GM10266 (cell line): ENCODE measurements at regions not wholly inside any gene's neighbourhood (a gene's known extent, or its start where the extent isn't known, plus 50 kb on each side); places are given as distances from the start of the nearest gene placed in this dataset.

Experiments used
- DNase-seq: peaks from one replicate; pipeline ENCODE4 v3.0.0; 2012; ENCODE audit errors: extremely low spot score
- TF ChIP-seq, protein P1 (sequence below): IDR thresholded peaks from 2 replicates; pipeline ENCODE4 v1.5.1; 2012; ENCODE audit warnings: mild to moderate bottlenecking, low read depth; ENCODE audit not compliant: control insufficient read depth, insufficient read depth; ENCODE audit errors: missing control alignments

DNA sequence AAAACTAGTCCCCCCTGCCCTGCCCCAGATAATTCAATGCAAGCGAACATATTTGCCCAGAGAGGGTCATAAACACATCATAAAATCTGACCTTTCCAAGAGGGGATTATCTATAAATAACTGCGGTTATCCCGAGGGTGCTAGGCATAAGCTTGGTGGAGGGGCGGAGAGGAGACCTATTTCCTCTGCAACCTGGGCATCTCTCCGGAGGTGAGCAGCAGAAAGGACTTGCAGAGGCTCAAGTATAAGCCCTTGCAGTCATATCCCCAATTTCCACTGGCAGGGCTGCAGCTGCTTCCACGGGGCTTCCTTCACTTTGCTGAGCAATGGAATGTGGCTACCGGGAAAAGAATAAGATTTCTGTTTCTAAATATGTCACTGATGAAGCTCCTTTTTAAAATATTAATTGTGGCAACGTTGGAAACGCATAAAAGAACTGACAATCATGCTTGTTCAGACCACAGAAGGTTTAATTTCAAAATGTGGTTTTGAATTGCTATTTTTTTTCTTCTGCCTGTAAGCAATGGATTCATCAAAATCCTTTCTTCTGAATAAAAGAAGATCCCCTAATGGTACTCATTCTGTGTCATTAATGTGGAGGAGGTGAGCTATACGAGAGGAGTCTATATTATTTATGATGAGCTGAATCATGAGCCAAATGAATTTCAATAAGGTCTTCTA is 268.9 kb upstream of the ATP2B1 start:
- no peak for DNase-seq
- TF ChIP-seq, protein P1, sequence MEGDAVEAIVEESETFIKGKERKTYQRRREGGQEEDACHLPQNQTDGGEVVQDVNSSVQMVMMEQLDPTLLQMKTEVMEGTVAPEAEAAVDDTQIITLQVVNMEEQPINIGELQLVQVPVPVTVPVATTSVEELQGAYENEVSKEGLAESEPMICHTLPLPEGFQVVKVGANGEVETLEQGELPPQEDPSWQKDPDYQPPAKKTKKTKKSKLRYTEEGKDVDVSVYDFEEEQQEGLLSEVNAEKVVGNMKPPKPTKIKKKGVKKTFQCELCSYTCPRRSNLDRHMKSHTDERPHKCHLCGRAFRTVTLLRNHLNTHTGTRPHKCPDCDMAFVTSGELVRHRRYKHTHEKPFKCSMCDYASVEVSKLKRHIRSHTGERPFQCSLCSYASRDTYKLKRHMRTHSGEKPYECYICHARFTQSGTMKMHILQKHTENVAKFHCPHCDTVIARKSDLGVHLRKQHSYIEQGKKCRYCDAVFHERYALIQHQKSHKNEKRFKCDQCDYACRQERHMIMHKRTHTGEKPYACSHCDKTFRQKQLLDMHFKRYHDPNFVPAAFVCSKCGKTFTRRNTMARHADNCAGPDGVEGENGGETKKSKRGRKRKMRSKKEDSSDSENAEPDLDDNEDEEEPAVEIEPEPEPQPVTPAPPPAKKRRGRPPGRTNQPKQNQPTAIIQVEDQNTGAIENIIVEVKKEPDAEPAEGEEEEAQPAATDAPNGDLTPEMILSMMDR, result no peak

GRCh38 chr12:89976866-89977265 is 268.2 kb upstream of the ATP2B1 start:
- TF ChIP-seq, protein P1, result no peak
- DNase-seq, result no peak

DNA sequence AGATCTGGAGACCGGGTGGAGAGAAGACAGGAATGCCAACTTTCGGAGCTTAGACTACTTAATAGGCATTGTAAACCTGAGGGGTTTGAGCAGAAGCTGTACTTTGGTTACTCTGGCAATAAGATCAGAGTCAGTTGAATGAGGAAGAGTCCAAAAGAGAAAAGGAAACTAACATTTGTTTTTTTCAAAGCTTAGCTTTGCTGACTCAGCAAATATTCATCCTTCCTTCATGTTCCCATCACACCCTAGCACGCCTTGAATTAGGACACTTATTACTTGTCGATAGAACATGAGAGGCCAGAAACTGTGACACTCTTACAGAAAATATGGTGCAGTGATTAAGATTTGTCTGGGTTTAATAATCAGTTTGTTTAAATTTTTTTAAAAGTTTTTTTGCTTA is 266.9 kb upstream of the ATP2B1 start:
- TF ChIP-seq, protein P1, result no peak
- DNase-seq, result no peak

- TF ChIP-seq, protein P1, result no peak
- DNase-seq, result no peak
Observed at GRCh38 chr12:89971880-89972279, 263.2 kb upstream of the ATP2B1 start.

- TF ChIP-seq, protein P1, result no peak
- DNase-seq, result no peak
Observed at GRCh38 chr12:89970722-89971121, 262.1 kb upstream of the ATP2B1 start.

GRCh38 chr12:89969093-89969492 is 260.5 kb upstream of the ATP2B1 start:
- no peak for DNase-seq
- TF ChIP-seq, protein P1, result no peak

DNA sequence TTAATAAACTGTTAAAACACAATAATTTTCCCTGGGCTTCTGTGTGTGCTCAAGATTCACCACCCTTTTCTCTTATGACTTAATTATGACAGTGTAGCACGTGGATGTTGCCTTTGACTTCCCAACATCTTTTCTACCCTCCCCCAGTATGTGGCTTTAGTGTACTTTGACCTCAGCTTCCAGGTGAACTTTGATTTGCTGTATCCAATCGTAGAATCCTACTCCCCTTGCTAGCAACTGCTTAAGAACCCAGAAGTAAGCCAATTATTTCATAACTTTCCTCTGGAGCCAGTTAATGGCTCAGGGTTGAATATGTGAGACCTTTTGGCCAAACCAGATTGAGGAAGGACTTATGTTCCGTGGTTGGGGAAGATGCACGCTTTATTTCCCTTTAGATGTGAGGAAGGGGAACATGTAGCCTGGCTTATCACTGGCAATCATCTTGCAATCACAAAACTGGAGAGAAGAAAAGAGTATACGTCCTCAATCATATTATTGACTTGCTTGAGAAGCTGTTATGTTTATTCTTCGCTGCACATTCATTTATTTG is 259.6 kb upstream of the ATP2B1 start:
- no peak for DNase-seq
- TF ChIP-seq, protein P1, result no peak
